ENCODE measurements at regions not wholly inside any gene's neighbourhood (a gene's known extent, or its start where the extent isn't known, plus 50 kb on each side); places are given as distances from the start of the nearest gene placed in this dataset.

DNA sequence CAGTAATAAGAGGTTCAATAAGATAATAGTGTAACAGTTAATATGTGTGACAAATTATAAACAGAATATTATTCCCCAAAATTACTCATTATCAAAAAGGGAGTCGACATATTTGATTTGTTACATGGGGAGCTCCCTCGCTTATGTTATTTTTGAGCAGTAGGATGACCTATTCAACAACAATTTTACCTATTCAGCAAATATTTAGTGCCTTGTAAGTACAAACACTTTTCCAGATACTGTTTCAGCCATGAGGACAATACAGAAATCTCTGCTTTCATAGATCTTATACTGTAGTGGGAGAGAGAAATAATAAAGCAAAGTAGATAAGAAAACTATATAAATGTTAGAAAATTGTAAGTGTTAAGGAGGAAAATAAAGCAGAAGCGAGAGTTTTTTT is 1342.8 kb upstream of the WWC1 start:
- Histone ChIP-seq H3K27me3 (ENCODE audit: control insufficient read depth in 4 of 4, insufficient read depth in 4 of 4, low read length in 3 of 4) (no peaks in the 10 kb centered on the region), H3K27ac (ENCODE audit: low read depth in 1 of 2, low read length in 2 of 2) (no peak overlapping the region), H3K36me3 (ENCODE audit: control insufficient read depth in 4 of 4, insufficient read depth in 3 of 4, low read depth in 1 of 4, low read length in 3 of 4) (no peaks in the 10 kb centered on the region), H3K9me3 (ENCODE audit: control insufficient read depth in 4 of 4, low read length in 3 of 4) (peaks cover 0 to 1% (median 0%) of the 10 kb centered on the region in 4 donors), H3K9ac (ENCODE audit: low read depth in 1 of 2, low read length in 2 of 2) (no peak overlapping the region), H3K4me1 (ENCODE audit: control insufficient read depth in 4 of 4, insufficient read depth in 4 of 4, low read length in 3 of 4) (no peaks in the 10 kb centered on the region), H3K4me3 (ENCODE audit: low read depth in 1 of 3, low read length in 3 of 3) (no peak overlapping the region)
- DNase-seq (ENCODE audit: low spot score): no peak
- TF ChIP-seq HNF4G (IDR thresholded peaks at IDR 0.05): no peak
- no peak for TF ChIP-seq RAD21 (IDR thresholded peaks at IDR 0.05)
- TF ChIP-seq, protein P1, sequence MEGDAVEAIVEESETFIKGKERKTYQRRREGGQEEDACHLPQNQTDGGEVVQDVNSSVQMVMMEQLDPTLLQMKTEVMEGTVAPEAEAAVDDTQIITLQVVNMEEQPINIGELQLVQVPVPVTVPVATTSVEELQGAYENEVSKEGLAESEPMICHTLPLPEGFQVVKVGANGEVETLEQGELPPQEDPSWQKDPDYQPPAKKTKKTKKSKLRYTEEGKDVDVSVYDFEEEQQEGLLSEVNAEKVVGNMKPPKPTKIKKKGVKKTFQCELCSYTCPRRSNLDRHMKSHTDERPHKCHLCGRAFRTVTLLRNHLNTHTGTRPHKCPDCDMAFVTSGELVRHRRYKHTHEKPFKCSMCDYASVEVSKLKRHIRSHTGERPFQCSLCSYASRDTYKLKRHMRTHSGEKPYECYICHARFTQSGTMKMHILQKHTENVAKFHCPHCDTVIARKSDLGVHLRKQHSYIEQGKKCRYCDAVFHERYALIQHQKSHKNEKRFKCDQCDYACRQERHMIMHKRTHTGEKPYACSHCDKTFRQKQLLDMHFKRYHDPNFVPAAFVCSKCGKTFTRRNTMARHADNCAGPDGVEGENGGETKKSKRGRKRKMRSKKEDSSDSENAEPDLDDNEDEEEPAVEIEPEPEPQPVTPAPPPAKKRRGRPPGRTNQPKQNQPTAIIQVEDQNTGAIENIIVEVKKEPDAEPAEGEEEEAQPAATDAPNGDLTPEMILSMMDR (IDR thresholded peaks at IDR 0.05; ENCODE audit: low read depth, low read length, missing input control): no peak
- TF ChIP-seq TAF1 (conservative IDR thresholded peaks at IDR 0.05): no peak
- TF ChIP-seq, protein P2, sequence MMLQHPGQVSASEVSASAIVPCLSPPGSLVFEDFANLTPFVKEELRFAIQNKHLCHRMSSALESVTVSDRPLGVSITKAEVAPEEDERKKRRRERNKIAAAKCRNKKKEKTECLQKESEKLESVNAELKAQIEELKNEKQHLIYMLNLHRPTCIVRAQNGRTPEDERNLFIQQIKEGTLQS (IDR thresholded peaks at IDR 0.05): no peak
- TF ChIP-seq JUND (IDR thresholded peaks at IDR 0.05): no peak
- TF ChIP-seq FOXA1 (IDR thresholded peaks at IDR 0.05): no peak
- TF ChIP-seq, protein P3, sequence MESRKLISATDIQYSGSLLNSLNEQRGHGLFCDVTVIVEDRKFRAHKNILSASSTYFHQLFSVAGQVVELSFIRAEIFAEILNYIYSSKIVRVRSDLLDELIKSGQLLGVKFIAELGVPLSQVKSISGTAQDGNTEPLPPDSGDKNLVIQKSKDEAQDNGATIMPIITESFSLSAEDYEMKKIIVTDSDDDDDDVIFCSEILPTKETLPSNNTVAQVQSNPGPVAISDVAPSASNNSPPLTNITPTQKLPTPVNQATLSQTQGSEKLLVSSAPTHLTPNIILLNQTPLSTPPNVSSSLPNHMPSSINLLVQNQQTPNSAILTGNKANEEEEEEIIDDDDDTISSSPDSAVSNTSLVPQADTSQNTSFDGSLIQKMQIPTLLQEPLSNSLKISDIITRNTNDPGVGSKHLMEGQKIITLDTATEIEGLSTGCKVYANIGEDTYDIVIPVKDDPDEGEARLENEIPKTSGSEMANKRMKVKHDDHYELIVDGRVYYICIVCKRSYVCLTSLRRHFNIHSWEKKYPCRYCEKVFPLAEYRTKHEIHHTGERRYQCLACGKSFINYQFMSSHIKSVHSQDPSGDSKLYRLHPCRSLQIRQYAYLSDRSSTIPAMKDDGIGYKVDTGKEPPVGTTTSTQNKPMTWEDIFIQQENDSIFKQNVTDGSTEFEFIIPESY (IDR thresholded peaks at IDR 0.05): no peak
- TF ChIP-seq, protein P4, sequence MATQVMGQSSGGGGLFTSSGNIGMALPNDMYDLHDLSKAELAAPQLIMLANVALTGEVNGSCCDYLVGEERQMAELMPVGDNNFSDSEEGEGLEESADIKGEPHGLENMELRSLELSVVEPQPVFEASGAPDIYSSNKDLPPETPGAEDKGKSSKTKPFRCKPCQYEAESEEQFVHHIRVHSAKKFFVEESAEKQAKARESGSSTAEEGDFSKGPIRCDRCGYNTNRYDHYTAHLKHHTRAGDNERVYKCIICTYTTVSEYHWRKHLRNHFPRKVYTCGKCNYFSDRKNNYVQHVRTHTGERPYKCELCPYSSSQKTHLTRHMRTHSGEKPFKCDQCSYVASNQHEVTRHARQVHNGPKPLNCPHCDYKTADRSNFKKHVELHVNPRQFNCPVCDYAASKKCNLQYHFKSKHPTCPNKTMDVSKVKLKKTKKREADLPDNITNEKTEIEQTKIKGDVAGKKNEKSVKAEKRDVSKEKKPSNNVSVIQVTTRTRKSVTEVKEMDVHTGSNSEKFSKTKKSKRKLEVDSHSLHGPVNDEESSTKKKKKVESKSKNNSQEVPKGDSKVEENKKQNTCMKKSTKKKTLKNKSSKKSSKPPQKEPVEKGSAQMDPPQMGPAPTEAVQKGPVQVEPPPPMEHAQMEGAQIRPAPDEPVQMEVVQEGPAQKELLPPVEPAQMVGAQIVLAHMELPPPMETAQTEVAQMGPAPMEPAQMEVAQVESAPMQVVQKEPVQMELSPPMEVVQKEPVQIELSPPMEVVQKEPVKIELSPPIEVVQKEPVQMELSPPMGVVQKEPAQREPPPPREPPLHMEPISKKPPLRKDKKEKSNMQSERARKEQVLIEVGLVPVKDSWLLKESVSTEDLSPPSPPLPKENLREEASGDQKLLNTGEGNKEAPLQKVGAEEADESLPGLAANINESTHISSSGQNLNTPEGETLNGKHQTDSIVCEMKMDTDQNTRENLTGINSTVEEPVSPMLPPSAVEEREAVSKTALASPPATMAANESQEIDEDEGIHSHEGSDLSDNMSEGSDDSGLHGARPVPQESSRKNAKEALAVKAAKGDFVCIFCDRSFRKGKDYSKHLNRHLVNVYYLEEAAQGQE (IDR thresholded peaks at IDR 0.05): no peak
- no peak for TF ChIP-seq YY1 (IDR thresholded peaks at IDR 0.05)
- no peak for TF ChIP-seq SP1 (IDR thresholded peaks at IDR 0.05)
- no peak for TF ChIP-seq FOXA2 (IDR thresholded peaks at IDR 0.05)
- TF ChIP-seq GABPA (IDR thresholded peaks at IDR 0.05 in 1 of 2, conservative IDR thresholded peaks at IDR 0.05 in 1 of 2): no peak
- TF ChIP-seq HNF4A (conservative IDR thresholded peaks at IDR 0.05): no peak
- WGBS: 82% methylated on average over 3 of the region's 3 CpGs

DNA sequence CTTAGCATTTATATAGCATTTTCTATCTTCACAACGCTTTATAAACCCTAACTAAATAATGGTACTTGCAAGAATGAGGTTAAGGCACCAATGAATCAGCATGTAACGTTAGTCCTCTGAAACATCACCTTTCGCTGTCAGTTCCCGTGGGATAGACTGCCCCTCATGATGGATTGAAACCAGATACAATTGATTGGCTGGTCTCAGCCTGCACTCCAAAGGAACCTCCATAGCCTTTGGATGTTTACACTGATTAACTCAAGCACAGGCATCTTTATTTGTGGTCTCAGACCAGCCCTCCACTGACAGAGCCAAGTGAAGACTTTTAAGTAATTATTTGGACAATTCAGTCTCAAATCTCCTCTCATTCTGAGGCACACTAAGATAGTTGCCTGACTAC is 1339.4 kb upstream of the WWC1 start:
- 43% methylated on average over 4 of the region's 4 CpGs for WGBS
- peaks cover 0 to 1% (median 0%) of the 10 kb centered on the region in 4 donors for H3K9me3 ChIP-seq (ENCODE audit: control insufficient read depth in 4 of 4, low read length in 3 of 4)
- no peak overlapping the region for H3K27ac ChIP-seq (ENCODE audit: low read depth in 1 of 2, low read length in 2 of 2)
- no peak overlapping the region for H3K9ac ChIP-seq (ENCODE audit: low read depth in 1 of 2, low read length in 2 of 2)
- DNase-seq (ENCODE audit: low spot score): no peak
- H3K36me3 ChIP-seq (ENCODE audit: control insufficient read depth in 4 of 4, insufficient read depth in 3 of 4, low read depth in 1 of 4, low read length in 3 of 4): no peaks in the 10 kb centered on the region
- no peaks in the 10 kb centered on the region for H3K27me3 ChIP-seq (ENCODE audit: control insufficient read depth in 4 of 4, insufficient read depth in 4 of 4, low read length in 3 of 4)
- no peak overlapping the region for H3K4me3 ChIP-seq (ENCODE audit: low read depth in 1 of 3, low read length in 3 of 3)
- H3K4me1 ChIP-seq (ENCODE audit: control insufficient read depth in 4 of 4, insufficient read depth in 4 of 4, low read length in 3 of 4): no peaks in the 10 kb centered on the region
- TF ChIP-seq HNF4G (IDR thresholded peaks at IDR 0.05) (no peak), FOXA2 (IDR thresholded peaks at IDR 0.05) (no peak), TAF1 (conservative IDR thresholded peaks at IDR 0.05) (no peak), HNF4A (conservative IDR thresholded peaks at IDR 0.05) (no peak), YY1 (IDR thresholded peaks at IDR 0.05) (no peak), RAD21 (IDR thresholded peaks at IDR 0.05) (no peak), EGR1 (IDR thresholded peaks at IDR 0.05; ENCODE audit: low read depth in 2 of 2) (no peak), NR2F2 (IDR thresholded peaks at IDR 0.05) (no peak), FOXA1 (IDR thresholded peaks at IDR 0.05) (no peak), RXRA (IDR thresholded peaks at IDR 0.05) (no peak)
- TF ChIP-seq, protein P5, sequence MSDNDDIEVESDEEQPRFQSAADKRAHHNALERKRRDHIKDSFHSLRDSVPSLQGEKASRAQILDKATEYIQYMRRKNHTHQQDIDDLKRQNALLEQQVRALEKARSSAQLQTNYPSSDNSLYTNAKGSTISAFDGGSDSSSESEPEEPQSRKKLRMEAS (IDR thresholded peaks at IDR 0.05): no peak
- TF ChIP-seq, protein P3 (IDR thresholded peaks at IDR 0.05): no peak
- TF ChIP-seq, protein P4 (IDR thresholded peaks at IDR 0.05): no peak

Measured in liver (tissue), 8 donors.